DOHH2 (cell line): ENCODE measurements at regions not wholly inside any gene's neighbourhood (a gene's known extent, or its start where the extent isn't known, plus 50 kb on each side); places are given as distances from the start of the nearest gene placed in this dataset.

Experiments used
- EZH2phosphoT487 ChIP-seq: fragments of 200-600 bp; sonication (generic); IDR thresholded peaks from 2 replicates; pipeline ENCODE4 v1.6.1; 2017; ENCODE audit warnings: borderline replicate concordance, mild to moderate bottlenecking, antibody characterized with exemption, low read length, moderate library complexity, mixed read lengths
- TF ChIP-seq, protein P1 (sequence below): fragments of 200-600 bp; sonication (generic); IDR thresholded peaks from one replicate; pipeline ENCODE4 v1.5.1; 2014; ENCODE audit warnings: antibody characterized with exemption, mild to moderate bottlenecking, low read depth, low read length; ENCODE audit not compliant: poor library complexity, severe bottlenecking

DNA sequence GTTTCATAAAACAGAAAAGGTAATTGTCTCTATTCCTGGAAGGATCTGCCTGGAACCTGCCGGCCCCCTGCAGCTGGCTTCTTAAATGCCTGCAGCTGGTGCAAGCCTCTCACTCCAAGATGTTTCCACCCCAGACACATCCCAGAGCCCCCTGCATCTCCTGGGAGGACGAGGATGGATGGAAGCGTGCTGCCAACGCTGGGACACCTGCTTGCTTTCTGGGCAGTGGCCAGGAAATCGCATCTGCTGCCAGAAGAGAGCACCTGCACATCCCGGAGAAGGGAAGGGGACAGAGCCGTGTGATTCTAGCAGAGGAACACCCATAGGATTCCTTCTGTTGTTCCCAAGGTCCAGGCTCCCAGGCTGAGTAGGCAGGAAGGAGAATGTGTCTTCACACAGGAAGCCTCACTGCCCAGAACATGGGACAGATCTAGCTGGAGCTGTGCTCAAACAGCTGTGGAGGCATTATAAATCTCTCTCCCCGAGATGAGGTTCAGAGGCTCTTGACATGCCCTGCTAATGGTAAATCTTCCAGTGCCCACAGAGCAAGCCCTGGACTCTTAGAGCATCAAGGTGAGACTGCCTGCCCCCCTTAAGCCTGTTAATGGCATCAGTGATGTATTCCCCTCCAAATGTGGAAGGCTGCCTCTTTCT, 138.8 kb upstream of the MAP1LC3B2 start:
- TF ChIP-seq, protein P1, sequence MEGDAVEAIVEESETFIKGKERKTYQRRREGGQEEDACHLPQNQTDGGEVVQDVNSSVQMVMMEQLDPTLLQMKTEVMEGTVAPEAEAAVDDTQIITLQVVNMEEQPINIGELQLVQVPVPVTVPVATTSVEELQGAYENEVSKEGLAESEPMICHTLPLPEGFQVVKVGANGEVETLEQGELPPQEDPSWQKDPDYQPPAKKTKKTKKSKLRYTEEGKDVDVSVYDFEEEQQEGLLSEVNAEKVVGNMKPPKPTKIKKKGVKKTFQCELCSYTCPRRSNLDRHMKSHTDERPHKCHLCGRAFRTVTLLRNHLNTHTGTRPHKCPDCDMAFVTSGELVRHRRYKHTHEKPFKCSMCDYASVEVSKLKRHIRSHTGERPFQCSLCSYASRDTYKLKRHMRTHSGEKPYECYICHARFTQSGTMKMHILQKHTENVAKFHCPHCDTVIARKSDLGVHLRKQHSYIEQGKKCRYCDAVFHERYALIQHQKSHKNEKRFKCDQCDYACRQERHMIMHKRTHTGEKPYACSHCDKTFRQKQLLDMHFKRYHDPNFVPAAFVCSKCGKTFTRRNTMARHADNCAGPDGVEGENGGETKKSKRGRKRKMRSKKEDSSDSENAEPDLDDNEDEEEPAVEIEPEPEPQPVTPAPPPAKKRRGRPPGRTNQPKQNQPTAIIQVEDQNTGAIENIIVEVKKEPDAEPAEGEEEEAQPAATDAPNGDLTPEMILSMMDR: no peak
- TF ChIP-seq EZH2phosphoT487: no peak
